ENCODE measurements at regions not wholly inside any gene's neighbourhood (a gene's known extent, or its start where the extent isn't known, plus 50 kb on each side); places are given as distances from the start of the nearest gene placed in this dataset.

GRCh38 chr7:49702099-49702498 is 71.3 kb upstream of the VWC2 start (continued):
- TF ChIP-seq CTCF (IDR thresholded peaks at IDR 0.05 in 2 of 3, conservative IDR thresholded peaks at IDR 0.05 in 1 of 3; ENCODE audit: borderline replicate concordance in 1 of 3, insufficient read depth in 1 of 3, low read depth in 2 of 3, low read length in 2 of 3) = no peak
- TF ChIP-seq MAX (IDR thresholded peaks at IDR 0.05) = no peak
- TF ChIP-seq FOSL1 (IDR thresholded peaks at IDR 0.05; ENCODE audit: low read depth) = no peak
- no peak for TF ChIP-seq POLR2A (IDR thresholded peaks at IDR 0.05; ENCODE audit: borderline replicate concordance, extremely low read depth, insufficient read depth, insufficient read length)
- no peak for TF ChIP-seq CEBPB (IDR thresholded peaks at IDR 0.05; ENCODE audit: low read depth)
- TF ChIP-seq YY1 (IDR thresholded peaks at IDR 0.05; ENCODE audit: extremely low read depth, insufficient replicate concordance, low read depth, low read length) = no peak
- no peak for TF ChIP-seq ZBTB33 (IDR thresholded peaks at IDR 0.05; ENCODE audit: extremely low read depth, insufficient replicate concordance, low read length)
- TF ChIP-seq SP1 (IDR thresholded peaks at IDR 0.05; ENCODE audit: low read depth) = no peak

- H3K9me2 ChIP-seq (ENCODE audit: insufficient read depth) = no peaks in the 10 kb centered on the region
- no peaks in the 10 kb centered on the region for H4K20me1 ChIP-seq (ENCODE audit: insufficient read depth)
- ChIA-PET CTCF (no interaction called here), RAD21 (ENCODE audit: low non-redundant PET in 1 of 2, low total read pairs in 2 of 2, uncharacterized antibody in 2 of 2, unreplicated experiment in 2 of 2) (no interaction called here), POLR2A (no interaction called here)
- intact Hi-C loops (cut with micrococcal nuclease) = no loop called here
- no peaks in the 10 kb centered on the region for H3K27me3 ChIP-seq (ENCODE audit: insufficient read depth, low read length)
- H3K4me3 ChIP-seq (replicated peaks in 1 of 2; ENCODE audit: low read depth in 1 of 2, low read length in 2 of 2) = no peak overlapping the region
- H3K4me2 ChIP-seq (ENCODE audit: low read length) = no peak overlapping the region
- DNase-seq (ENCODE audit: low read depth, low spot score) = no peak
- H3K4me1 ChIP-seq (ENCODE audit: control insufficient read depth in 1 of 2, insufficient read depth in 2 of 2, low read length in 2 of 2) = no peaks in the 10 kb centered on the region
- H3K36me3 ChIP-seq (ENCODE audit: control insufficient read depth in 1 of 2, insufficient read depth in 2 of 2, low read length in 2 of 2) = no peaks in the 10 kb centered on the region
- H3K9ac ChIP-seq (ENCODE audit: low read length) = no peak overlapping the region
- no TSS peak for BruUV-seq (replicated peaks)
- H2AFZ ChIP-seq (ENCODE audit: low read depth, low read length, poor library complexity, severe bottlenecking) = no peak overlapping the region
- no peak for ATAC-seq
- H3K27ac ChIP-seq (ENCODE audit: low read depth, low read length) = no peak overlapping the region
- no peaks in the 10 kb centered on the region for H3K79me2 ChIP-seq (ENCODE audit: insufficient read depth, low read length)
- H3K9me3 ChIP-seq (ENCODE audit: control insufficient read depth in 1 of 2, insufficient read depth in 1 of 2, low read depth in 1 of 2, low read length in 2 of 2) = peaks cover 3 to 24% of the 10 kb centered on the region in 2 experiments; a peak in 2 of 4 replicates
- TF ChIP-seq REST (IDR thresholded peaks at IDR 0.05; ENCODE audit: low read depth) (no peak), FOSL1 (IDR thresholded peaks at IDR 0.05; ENCODE audit: low read depth) (no peak), ELF1 (IDR thresholded peaks at IDR 0.05; ENCODE audit: borderline replicate concordance, low read depth) (no peak), YY1 (IDR thresholded peaks at IDR 0.05; ENCODE audit: extremely low read depth, insufficient replicate concordance, low read depth, low read length) (no peak), SIN3A (IDR thresholded peaks at IDR 0.05; ENCODE audit: low read depth) (no peak), EZH2phosphoT487 (IDR thresholded peaks at IDR 0.05; ENCODE audit: borderline replicate concordance) (no peak), EZH2 (IDR thresholded peaks at IDR 0.05) (no peak), ZBTB33 (IDR thresholded peaks at IDR 0.05; ENCODE audit: extremely low read depth, insufficient replicate concordance, low read length) (no peak), RAD21 (IDR thresholded peaks at IDR 0.05; ENCODE audit: low read depth) (no peak), CEBPB (IDR thresholded peaks at IDR 0.05; ENCODE audit: low read depth) (no peak), ZNF274 (IDR thresholded peaks at IDR 0.05; ENCODE audit: low read depth, low read length) (no peak)
Measured at GRCh38 chr7:49703337-49703736, 70.1 kb upstream of the VWC2 start.
